ENCODE measurements at regions not wholly inside any gene's neighbourhood (a gene's known extent, or its start where the extent isn't known, plus 50 kb on each side); places are given as distances from the start of the nearest gene placed in this dataset.
"Not testable (repeated sequence)": the region's sequence is repeated elsewhere in the genome, so short reads cannot be mapped to it uniquely, and the experiment has no call there.

DNA sequence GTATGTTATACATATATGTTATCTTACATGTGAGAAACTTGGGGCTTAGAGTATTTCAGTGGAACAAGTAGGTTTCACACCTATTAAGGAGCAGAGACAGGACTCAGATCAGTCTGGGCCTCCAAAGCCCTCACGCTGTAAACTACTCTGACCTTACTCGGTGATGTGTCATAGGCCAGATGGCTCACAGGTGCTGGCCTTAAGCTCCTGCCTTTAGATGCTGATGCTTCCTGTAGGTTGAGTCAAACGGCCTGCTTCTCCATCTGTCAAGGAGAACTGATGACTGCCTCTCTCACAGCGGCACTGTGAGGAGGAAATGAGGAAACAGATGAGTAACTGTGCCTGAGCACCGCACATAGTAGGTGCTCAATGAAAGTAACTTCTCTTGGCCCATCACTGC, 312.6 kb upstream of the COBL start:
- no peak for DNase-seq (ENCODE audit: low read depth in 2 of 2)

DNA sequence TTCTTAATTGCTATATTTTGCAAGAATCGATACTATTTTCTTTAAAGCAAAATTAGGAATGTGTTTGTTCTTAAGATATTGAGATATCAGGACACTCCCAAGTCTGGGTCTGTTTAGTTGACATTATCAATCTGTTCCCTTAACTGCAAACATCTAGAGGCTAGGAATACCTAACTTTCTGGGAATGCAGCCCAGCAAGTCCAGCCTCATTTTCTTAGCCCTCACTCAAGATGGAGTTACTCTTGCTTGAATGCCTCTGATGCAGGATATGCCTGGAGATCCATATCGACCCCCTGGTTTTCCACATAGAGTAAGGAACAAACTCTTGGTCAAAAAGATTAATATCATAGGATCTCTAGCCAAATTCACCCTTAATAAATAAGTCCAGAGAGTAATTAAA, 305.3 kb upstream of the COBL start:
- no peak for DNase-seq (ENCODE audit: low read depth in 2 of 2)

DNA sequence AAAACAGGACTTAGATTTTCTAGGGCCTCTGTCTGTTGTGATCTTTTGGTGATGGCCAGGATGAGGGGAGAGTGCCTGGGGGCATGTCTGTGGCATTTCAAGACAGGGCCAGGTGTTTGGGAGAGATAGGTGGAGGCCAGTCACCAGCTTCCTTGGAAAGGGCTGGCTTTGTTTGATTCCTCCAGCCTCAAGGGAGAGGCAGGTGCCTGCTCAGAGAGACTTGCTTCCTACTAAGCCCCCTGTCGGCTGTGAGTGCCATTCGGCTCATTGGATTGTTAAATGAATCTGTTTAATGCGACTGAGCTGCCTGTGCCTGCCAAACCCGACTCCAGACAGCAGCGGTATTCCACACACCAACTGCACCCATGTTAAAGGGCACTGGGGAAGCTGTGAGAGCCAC, 304.1 kb upstream of the COBL start:
- no peak for DNase-seq (ENCODE audit: low read depth in 2 of 2)

DNA sequence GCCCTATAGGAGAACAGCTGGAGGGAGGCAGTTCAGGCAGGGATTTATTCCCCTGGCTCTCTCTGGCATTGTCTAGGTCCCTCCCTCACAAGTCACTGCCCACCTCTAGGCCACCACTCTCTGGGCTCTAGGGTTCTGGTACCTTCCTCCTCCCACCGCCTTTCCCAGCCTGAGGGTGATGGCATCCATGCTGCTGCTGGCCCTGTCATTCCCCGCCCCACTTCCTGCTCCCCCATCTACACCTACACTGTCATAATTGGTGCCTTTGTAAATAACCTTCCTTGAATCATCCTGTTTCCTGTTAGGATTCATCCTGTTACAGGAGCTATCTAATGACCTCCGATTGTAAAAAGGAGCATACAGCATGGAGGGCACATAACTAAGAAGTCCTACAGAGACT, 303.3 kb upstream of the COBL start:
- no peak for DNase-seq (ENCODE audit: low read depth in 2 of 2)

DNA sequence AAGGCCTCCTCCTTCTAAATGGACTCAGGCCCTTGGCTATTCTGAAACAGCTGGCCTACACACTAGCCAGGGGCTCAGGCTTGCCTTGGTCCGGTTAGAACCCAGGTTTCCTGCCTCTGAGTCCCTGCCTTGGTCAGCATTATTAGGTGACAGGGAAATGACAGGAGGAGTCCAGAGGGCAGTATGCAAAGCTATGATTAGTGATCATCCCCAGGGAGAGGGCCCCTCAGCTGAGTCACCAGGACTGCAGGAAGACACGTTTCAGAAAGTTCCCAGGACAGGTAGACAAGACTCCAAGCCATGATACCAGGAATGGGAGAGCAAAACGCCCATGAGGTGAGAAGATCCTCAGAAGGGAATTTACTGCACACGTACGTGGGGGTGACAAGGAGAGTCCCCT, 301.1 kb upstream of the COBL start:
- DNase-seq (ENCODE audit: low read depth in 2 of 2), result no peak

DNA sequence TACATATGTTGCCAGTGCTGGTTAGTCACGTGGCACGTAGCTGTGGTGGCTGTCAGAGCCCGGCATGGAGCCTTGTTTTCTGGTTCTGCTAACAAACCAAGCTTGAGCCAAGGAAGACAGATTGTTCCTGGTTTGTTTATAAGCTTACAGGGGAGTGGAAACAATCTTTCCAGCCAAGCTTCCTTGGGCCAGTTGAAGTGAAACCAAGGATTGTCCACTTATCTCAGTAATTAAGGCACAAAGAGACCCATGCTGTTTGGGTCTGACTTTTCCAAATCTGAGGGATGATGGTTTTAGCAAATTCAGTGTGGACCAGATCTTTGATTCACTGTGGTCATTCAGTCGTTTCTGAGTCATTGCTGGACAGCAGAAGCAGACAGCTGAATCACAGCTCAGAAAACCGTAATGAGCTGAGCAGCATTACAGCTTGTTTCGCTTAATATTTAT, 297.3 kb upstream of the COBL start:
- no peak for DNase-seq (ENCODE audit: low read depth in 2 of 2)

DNA sequence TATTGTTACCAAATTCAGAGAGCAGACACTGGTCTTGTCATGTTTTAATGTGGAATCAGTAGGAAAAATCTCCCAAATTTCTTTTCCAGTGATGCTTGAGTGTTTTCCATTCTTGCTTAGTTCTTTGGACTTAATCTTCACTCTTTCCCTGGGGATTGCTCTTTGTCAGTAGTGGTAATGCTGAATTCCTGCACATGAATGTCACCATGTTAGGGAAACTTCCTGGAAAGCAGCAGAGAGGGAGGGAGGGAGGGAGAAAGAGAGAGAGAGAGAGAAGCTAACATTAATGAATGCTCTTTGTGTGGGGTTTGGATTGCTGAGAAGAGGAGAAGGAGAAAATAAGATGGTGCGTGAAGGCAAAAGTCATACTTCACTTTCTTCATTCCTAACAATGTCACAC, 295.3 kb upstream of the COBL start:
- no peak for DNase-seq (ENCODE audit: low read depth in 2 of 2)

DNA sequence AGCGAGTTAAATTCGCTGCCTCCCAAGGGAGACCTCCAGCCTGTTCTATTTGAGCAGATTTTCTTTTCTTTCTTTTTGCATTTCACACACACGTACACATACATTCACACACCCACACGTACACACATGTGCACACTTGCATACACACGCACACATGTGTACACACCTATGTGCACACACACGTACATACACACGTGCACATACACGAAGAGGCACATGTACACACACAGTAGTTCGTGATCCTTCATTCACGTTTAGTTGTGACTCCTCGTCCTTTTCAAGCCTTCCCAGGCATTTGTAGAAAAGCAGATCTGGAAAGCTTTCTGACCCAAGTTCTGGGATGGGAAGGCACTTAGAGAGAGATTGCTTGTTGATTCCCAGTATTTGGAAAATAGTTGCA, 290.8 kb upstream of the COBL start:
- DNase-seq (ENCODE audit: low read depth in 2 of 2), result no peak

DNA sequence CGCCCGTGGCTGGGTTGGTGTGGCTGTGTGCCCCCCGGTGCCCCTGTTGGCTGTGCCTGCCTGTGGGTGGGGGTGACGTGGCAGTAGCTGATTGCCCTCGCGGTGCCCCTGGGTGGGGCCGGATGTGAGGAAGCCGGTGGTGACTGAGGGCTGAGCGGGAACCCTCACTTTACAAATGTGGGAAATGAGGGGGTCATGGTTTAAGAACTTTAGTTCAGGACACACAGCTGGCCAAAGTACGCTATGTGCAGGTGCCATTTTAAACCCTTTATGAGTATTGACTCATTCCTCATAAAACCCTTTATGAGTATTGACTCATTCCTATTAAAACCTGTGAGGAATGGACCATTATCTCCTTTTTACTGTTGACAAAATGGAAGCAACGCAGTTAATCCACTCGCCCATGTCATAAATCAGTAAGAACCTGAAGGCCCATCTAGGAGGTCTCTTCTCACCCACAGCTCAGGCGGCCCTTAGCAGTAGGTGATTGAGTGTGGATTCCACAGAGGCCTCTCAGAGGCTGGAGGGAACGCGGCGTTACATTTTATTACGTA, 290.1 kb upstream of the COBL start:
- DNase-seq (ENCODE audit: low read depth in 2 of 2), result no peak

DNA sequence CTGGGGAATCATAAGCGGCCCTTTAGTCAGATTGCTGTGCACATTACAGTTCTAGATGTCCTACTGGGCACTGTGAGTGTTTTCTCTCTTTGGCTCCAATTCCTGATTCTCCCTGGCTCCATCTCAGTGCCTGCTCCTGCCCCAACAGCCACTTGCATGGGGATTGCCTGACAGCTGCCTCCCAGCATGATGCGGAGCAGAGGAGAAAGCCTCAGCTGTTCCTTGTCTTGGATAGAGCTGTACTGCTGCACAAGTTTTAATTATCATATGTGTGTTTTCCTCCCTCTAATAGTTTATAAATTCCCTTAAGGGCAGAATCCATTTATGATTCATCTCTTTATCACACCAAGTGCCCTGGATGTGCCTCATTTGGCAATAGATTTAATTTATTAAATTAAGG, 285.8 kb upstream of the COBL start:
- DNase-seq (ENCODE audit: low read depth in 2 of 2), result no peak

DNA sequence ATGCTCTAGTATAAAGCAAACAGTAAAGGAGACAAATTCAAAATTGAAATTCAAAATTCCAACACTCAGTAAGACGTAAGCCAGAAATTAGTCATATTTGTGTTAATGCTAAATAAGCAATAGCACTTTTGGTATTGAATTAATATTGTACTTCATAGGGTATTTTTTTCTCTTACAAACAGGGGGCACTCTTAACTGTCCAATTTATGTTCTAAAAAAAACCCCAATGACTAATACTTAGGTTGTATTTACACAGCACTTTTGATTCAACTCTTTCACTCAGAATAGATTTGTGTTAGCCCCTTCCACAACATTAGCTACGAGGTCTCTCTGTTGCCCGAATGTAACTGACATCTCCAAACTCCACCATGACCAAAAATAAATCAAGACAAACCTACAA, 284.9 kb upstream of the COBL start:
- DNase-seq (ENCODE audit: low read depth in 2 of 2), result no peak

DNA sequence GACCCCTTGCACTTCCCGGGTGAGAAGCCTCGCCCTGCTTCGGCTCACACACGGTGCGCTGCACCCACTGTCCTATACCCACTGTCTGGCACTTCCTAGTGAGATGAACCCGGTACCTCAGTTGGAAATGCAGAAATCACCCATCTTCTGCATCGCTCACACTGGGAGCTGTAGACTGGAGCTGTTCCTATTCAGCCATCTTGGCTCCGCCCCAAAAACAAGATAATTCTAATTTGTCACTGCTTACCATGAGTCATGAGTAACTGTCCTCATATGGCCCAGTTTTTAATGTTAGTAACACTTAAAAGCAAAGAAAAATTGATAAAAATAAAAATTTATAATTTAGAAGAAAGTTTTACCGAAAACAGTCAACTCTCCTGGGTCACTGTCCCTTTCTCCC, 283.3 kb upstream of the COBL start:
- DNase-seq (ENCODE audit: low read depth in 2 of 2), result not testable (repeated sequence)

DNA sequence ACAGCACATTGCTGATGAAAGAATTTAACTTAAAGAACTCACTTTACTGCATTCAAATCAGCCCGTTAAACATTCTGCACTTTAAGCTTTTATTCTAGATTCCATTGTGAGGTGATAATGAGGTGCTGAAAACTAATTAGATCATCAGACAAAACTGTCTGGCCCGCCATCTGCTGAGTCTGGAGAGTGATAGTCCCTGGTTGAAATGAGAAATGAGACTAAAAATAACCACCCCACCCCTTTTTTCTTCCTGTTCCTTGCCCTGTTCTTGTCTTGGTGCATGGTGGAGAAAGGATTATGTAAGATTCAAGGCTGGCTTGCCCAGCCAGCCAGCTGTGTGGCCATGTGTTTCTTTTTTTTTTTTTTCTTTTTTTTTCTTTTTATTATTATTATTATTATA, 277.0 kb upstream of the COBL start:
- DNase-seq (ENCODE audit: low read depth in 2 of 2), result no peak

DNA sequence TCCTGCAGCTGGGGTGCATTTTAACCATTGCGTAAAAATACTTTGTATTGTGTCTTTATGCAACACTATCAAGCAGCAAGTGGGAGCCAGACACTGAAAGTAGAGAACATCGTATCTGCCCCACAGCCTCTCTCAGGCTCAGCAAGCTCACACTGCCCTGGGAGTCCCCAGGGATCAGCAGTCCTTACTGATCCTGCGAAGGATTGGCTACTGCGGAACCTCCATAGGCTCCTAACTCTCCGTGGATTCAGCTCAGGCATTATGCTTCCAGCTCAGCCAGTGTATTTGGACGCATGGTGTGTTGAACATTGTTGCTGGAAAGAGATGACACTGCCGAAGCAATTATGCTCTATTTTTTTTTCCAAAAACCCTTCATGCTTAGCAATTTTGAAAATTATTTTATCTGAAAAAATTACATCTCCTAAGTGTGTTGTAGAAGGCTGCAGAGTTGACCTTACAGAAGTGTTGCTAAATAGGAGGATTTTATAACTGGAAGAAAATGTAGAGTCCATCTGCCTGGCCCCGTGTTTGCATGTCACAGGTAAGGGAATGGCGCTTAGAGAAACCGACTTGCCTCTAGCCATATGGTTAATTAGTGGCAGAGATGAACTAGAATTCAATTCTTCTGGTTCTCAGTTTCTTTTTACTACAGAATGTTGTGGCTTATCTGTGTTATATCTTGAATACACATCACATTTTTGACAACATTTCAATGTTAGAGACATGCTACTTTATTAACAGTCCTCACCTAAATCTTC, 276.4 kb upstream of the COBL start:
- no peak for DNase-seq (ENCODE audit: low read depth in 2 of 2)

DNA sequence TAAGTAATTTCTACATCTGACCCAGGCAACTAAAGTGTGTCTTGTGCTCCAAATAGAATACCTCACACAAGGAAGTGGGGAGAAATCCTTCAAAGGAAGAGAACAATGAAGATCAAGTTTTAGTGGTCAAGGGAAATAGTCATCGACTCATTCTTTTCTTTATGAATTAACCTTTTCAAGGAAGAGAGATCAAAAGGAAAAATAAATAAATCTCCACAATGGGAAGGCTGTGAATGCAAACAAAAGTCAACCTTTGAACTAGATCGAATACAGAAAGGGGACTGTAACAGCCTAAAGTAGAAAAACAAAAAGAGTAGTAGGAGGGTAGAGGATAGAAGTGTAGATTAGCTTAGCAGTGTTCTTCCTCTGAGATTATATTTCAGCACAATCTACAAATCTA, 274.6 kb upstream of the COBL start:
- DNase-seq (ENCODE audit: low read depth in 2 of 2), result no peak

DNA sequence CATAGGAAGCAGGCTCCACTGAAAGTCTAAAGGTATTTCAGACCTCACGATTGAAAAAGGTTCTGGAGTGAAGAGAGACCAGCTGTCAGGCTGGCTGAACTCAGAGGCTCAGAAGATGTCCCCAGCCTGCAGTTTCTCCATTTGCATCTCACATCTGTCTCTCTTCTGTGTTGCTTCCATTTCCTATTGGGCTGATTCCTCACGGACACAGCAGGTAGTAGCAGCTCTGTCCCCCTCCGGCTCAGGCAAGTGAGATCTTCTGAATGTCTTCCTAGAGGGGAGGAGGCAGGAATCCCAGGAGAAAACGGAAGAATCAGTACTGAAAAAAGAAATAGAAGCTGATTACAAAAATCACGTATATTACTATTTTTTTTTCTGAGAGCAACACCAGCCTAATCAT, 274.1 kb upstream of the COBL start:
- no peak for DNase-seq (ENCODE audit: low read depth in 2 of 2)

DNA sequence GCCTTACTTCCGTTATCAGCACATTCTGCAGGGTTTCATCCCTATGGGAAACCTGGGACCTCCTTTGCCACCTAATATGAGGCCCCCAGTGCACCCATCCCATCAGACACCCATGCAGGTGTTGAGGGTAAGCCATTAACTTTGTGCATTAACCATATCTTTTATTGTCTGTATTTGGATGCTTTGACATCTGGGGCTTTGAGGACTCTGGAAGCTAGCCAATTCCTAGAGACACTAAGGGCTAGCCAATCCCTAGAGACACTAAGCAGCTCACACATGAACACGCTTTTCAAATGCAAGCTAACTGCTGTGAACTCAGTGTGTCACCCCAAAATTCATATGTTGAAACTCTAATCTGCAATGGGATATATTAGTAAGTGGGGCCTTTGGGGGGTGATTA, 272.5 kb upstream of the COBL start:
- DNase-seq (ENCODE audit: low read depth in 2 of 2), result no peak

DNA sequence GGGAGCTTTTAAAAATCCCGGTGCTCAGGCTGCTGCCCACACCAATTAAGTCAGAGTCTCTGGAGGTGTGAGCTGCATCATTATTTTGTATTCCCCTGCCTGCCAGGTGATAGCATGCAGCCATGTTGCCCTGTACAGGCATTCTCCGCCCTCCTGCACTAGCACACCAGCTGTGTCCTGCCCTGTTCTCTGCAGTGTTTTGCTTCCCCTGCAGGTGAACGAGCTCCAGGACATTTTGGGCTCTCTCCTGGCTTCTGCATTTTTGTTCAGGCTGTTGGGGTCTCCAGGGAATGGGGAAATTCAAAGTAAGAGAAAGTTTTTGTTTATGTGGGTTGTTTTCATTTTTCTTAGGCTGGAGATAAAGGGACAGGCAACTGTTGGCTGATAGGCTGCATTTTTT, 271.0 kb upstream of the COBL start:
- no peak for DNase-seq (ENCODE audit: low read depth in 2 of 2)

DNA sequence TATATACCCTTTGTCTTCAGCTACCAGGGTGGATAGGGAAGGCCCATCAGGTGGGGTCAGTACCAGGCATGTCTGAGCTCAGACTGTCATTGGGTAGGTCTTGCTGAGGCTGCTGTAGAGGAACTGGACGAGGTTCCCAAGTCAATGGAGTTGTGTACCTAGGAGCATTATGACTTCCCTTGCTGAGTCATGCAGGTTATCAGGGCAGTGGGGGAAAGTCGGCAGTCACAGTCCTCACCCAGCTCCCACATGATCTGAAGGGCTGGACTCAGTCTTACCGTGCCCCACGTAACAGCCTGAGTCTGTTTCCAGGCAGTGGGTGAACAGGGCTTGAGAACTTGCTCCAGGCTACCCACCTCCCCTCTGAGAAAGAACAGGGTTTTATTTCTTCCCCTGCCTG, 260.8 kb upstream of the COBL start:
- DNase-seq (ENCODE audit: low read depth in 2 of 2), result no peak

DNA sequence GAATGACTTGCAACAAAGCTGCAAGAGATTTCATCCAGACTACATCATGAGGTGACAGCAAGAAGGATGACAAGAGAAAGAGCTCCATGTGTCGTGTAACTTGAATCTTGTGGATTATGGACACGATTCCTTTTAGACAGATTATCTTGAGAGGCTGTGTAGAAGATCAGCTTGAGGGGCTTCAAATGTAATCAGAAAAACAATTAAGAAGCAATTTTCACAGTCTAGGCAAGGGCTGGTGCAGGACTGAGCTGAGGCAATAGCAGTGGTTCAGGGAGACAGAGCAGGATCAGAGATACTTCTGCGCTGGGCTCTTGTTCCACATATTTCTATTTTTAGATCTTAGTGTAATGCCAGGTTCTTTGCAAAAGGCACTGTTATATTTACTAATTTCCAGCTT, 253.0 kb upstream of the COBL start:
- no peak for DNase-seq (ENCODE audit: low read depth in 2 of 2)

DNA sequence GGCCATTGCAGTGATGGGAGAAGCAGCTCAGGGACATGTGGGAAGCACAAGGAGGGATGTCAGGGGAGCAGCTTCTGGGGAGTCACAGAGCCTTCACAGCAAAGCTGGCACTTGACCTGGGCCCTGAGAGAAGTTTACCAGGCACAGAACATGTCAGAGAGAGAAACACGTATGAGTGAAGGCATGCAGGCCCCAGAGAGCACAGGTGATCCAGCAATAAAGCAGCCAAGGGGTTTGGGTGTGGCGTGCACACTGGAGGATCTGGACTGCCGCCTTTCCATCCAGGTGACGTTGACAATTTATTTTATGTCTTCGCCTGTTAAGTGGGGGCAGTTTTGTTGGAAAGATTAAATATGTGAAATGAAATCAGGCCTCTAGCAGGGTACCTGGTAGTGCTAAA, 252.6 kb upstream of the COBL start:
- no peak for DNase-seq (ENCODE audit: low read depth in 2 of 2)

DNA sequence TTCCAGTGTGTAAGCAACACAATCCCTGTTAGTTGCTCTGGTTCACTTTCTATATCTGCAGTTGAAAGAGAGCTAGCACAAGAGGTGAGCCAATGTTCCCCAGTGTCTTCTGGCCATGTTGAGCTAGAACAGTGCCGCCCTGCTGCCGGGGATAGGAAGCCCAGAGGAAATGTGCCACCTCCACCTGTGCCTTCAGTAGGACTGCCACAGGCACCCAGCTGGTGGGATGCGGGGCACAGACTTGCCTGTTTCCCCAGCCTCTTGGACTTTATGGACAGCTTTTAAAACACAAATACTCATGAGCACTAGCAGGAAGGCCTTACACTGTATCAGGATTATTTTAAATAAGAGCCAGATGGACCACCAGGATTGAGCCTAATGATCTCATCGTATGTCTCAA, 234.5 kb upstream of the COBL start:
- DNase-seq (ENCODE audit: low read depth in 2 of 2), result no peak

DNA sequence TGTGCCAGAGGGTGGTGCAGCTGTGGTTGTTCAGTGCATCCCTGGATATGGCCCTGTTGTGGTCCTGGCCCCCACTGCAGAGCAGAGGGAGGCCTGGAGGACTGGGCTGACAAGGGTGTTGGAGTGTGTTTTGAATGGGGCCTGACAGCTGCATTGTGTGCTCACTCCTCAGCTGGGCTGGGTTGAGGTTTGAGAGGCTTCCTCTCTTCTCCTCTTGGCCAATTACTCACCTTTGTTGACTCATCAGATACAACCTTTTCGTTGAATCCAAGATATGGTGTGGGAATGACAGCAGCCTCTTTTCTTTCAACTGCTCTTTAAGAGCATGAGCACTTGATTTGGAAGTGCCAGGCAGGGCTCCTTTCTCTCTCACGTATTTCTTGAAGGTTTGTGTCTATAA, 228.5 kb upstream of the COBL start:
- no peak for DNase-seq (ENCODE audit: low read depth in 2 of 2)
